ENCODE measurements at regions not wholly inside any gene's neighbourhood (a gene's known extent, or its start where the extent isn't known, plus 50 kb on each side); places are given as distances from the start of the nearest gene placed in this dataset.

DNA sequence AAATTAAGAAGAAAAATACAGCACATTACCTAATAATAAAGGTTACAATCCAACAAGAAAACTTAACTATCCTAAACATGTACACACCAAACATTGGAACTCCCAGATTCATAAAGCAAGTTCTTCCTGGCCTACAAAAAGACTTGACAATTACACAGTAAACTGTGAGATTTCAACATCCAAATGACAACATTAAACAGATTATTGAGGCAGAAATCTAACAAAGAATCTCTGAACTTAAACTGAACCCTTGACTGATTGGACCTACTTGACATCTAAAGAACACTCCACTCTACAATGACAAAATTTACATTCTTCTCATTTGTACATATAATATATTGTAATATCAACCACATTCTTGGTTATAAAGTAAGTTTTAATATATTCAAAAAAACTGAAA is 1341.3 kb downstream of the LRFN5 start:
- TF ChIP-seq POLR2AphosphoS5 (IDR thresholded peaks at IDR 0.05; ENCODE audit: insufficient read depth, low read depth, low read length) (no peak), CTCF (IDR thresholded peaks at IDR 0.05; ENCODE audit: extremely low read depth in 1 of 2, insufficient read depth in 1 of 2, low read depth in 1 of 2, low read length in 2 of 2) (no peak), POLR2A (IDR thresholded peaks at IDR 0.05; ENCODE audit: low read depth, low read length) (no peak), FOS (IDR thresholded peaks at IDR 0.05; ENCODE audit: borderline replicate concordance, insufficient read depth, low read length) (no peak), GATA2 (IDR thresholded peaks at IDR 0.05; ENCODE audit: insufficient read depth, insufficient read length, low read depth, low read length) (no peak), EZH2 (IDR thresholded peaks at IDR 0.05; ENCODE audit: borderline replicate concordance, low read depth, low read length, severe bottlenecking) (no peak)
- TF ChIP-seq, protein P1, sequence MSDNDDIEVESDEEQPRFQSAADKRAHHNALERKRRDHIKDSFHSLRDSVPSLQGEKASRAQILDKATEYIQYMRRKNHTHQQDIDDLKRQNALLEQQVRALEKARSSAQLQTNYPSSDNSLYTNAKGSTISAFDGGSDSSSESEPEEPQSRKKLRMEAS (IDR thresholded peaks at IDR 0.05; ENCODE audit: insufficient read depth, insufficient read length): no peak

All from endothelial cell of umbilical vein (primary cell).